ENCODE measurements at regions not wholly inside any gene's neighbourhood (a gene's known extent, or its start where the extent isn't known, plus 50 kb on each side); places are given as distances from the start of the nearest gene placed in this dataset.

DNA sequence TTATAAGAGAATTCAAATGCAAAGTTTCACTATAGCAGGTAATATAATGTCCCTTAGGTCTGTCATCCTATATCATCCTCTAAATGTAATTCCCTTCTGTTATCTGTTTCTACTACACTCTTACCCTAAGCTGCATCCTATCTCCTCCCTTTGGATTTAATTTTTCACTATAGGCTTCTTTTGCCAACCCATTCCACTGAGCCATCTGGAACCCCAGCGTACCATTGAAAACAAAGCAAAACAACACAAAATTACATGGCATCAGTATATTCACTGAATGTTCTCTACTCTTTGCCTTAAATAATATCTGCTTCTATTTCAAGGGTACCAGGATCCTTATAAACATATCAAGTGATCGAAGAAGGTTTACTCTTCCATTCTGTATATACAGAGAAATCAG, 1530.2 kb upstream of the LRRTM3 start:
- DNase-seq = no peak
- TF ChIP-seq, protein P1, sequence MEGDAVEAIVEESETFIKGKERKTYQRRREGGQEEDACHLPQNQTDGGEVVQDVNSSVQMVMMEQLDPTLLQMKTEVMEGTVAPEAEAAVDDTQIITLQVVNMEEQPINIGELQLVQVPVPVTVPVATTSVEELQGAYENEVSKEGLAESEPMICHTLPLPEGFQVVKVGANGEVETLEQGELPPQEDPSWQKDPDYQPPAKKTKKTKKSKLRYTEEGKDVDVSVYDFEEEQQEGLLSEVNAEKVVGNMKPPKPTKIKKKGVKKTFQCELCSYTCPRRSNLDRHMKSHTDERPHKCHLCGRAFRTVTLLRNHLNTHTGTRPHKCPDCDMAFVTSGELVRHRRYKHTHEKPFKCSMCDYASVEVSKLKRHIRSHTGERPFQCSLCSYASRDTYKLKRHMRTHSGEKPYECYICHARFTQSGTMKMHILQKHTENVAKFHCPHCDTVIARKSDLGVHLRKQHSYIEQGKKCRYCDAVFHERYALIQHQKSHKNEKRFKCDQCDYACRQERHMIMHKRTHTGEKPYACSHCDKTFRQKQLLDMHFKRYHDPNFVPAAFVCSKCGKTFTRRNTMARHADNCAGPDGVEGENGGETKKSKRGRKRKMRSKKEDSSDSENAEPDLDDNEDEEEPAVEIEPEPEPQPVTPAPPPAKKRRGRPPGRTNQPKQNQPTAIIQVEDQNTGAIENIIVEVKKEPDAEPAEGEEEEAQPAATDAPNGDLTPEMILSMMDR (conservative IDR thresholded peaks at IDR 0.05) = no peak
- no peak overlapping the region for H3K9ac ChIP-seq (ENCODE audit: extremely low read depth, low read length, poor library complexity, severe bottlenecking)
- H3K9me3 Mint-ChIP-seq = no peaks in the 10 kb centered on the region
- no peaks in the 10 kb centered on the region for H3K36me3 Mint-ChIP-seq (ENCODE audit: low read depth)
- H3K9me3 ChIP-seq (ENCODE audit: control insufficient read depth, low read length) = no peaks in the 10 kb centered on the region
- WGBS, 2 experiments (ENCODE audit: insufficient coverage in 1 of 2, insufficient read length in 1 of 2) = 89 to 94% methylated on average over 1 to 2 of the region's 2 CpGs
- no peaks in the 10 kb centered on the region for H3K4me1 ChIP-seq (ENCODE audit: control insufficient read depth, insufficient read depth, low read length)
- no peaks in the 10 kb centered on the region for H3K27me3 ChIP-seq (ENCODE audit: control insufficient read depth, insufficient read depth, low read length, poor library complexity, severe bottlenecking)
- no peaks in the 10 kb centered on the region for H3K27me3 Mint-ChIP-seq (ENCODE audit: insufficient read depth)
- no peak overlapping the region for H3K27ac ChIP-seq (ENCODE audit: low read depth, low read length)
- no peak overlapping the region for H3K4me3 Mint-ChIP-seq
- no peak overlapping the region for H3K27ac Mint-ChIP-seq
- H3K4me1 Mint-ChIP-seq = no peaks in the 10 kb centered on the region
- no peak overlapping the region for H3K4me3 ChIP-seq (ENCODE audit: low read length)
- H3K36me3 ChIP-seq (ENCODE audit: control insufficient read depth, insufficient read depth, low read length) = no peaks in the 10 kb centered on the region

DNA sequence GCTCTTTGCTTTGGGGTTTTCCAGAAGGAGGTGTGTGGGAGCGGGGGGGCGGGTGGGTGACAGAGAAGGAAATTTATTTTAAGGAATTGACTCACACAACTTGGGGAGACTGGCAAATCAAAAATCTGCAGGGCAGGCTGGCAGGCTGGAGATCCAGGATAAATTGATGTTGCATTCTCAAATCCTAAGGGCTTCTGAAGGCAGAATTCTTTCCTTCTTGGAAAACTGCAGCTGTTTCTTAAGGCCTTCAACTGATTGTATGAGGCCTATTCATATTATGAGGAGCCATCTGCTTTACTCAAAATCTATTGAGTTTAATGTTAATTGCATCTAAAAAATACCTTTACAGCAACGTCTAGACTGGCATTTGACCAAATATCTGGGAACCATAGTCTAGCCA, 1528.8 kb upstream of the LRRTM3 start:
- no peaks in the 10 kb centered on the region for H3K27me3 Mint-ChIP-seq (ENCODE audit: insufficient read depth)
- Histone ChIP-seq H3K27ac (ENCODE audit: low read depth, low read length) (no peak overlapping the region), H3K9ac (ENCODE audit: extremely low read depth, low read length, poor library complexity, severe bottlenecking) (no peak overlapping the region), H3K36me3 (ENCODE audit: control insufficient read depth, insufficient read depth, low read length) (no peaks in the 10 kb centered on the region), H3K4me1 (ENCODE audit: control insufficient read depth, insufficient read depth, low read length) (no peaks in the 10 kb centered on the region), H3K27me3 (ENCODE audit: control insufficient read depth, insufficient read depth, low read length, poor library complexity, severe bottlenecking) (no peaks in the 10 kb centered on the region), H3K4me3 (ENCODE audit: low read length) (no peak overlapping the region), H3K9me3 (ENCODE audit: control insufficient read depth, low read length) (no peaks in the 10 kb centered on the region)
- no peak for DNase-seq
- no peak overlapping the region for H3K27ac Mint-ChIP-seq
- no peaks in the 10 kb centered on the region for H3K4me1 Mint-ChIP-seq
- H3K36me3 Mint-ChIP-seq (ENCODE audit: low read depth) = no peaks in the 10 kb centered on the region
- TF ChIP-seq, protein P1 (conservative IDR thresholded peaks at IDR 0.05) = no peak
- 86 to 92% methylated on average over 1 to 3 of the region's 3 CpGs for WGBS, 2 experiments (ENCODE audit: insufficient coverage in 1 of 2, insufficient read length in 1 of 2)
- H3K9me3 Mint-ChIP-seq = no peaks in the 10 kb centered on the region
- no peak overlapping the region for H3K4me3 Mint-ChIP-seq

DNA sequence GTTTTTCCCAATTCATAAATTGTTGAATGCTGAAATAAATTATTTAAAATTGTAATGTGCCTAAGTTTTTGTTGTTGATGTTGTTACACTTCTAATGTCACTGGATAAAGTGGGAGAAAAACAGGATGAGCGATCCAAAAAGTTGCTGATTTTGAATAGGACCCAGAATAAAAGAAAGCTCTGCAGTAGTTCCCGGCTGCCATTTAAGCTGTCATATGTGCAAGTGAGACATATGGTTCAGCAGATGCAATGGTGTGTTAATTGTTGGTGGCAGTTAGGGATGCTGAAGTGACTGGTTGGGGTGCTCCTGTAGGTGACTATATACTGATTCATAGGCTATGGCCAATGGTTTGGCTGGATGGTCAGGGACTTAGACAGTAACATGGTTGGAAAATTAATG, 1517.4 kb upstream of the LRRTM3 start:
- H3K9ac ChIP-seq (ENCODE audit: extremely low read depth, low read length, poor library complexity, severe bottlenecking) = no peak overlapping the region
- Mint-ChIP-seq H3K27ac (no peak overlapping the region), H3K4me3 (no peak overlapping the region), H3K9me3 (peaks cover 9% of the 10 kb centered on the region), H3K36me3 (ENCODE audit: low read depth) (peaks cover 2% of the 10 kb centered on the region), H3K27me3 (ENCODE audit: insufficient read depth) (no peaks in the 10 kb centered on the region), H3K4me1 (peaks cover 3% of the 10 kb centered on the region)
- H3K27ac ChIP-seq (ENCODE audit: low read depth, low read length) = no peak overlapping the region
- DNase-seq = no peak
- H3K36me3 ChIP-seq (ENCODE audit: control insufficient read depth, insufficient read depth, low read length) = no peaks in the 10 kb centered on the region
- TF ChIP-seq, protein P1 (conservative IDR thresholded peaks at IDR 0.05) = no peak
- no peak overlapping the region for H3K4me3 ChIP-seq (ENCODE audit: low read length)
- WGBS, 2 experiments (ENCODE audit: insufficient coverage in 1 of 2, insufficient read length in 1 of 2) = 71 to 78% methylated on average over 2 of the region's 2 CpGs
- H3K27me3 ChIP-seq (ENCODE audit: control insufficient read depth, insufficient read depth, low read length, poor library complexity, severe bottlenecking) = no peaks in the 10 kb centered on the region
- no peaks in the 10 kb centered on the region for H3K4me1 ChIP-seq (ENCODE audit: control insufficient read depth, insufficient read depth, low read length)
- peaks cover 6% of the 10 kb centered on the region for H3K9me3 ChIP-seq (ENCODE audit: control insufficient read depth, low read length)
